Heart left ventricle (tissue), 13 donors: ENCODE measurements at regions not wholly inside any gene's neighbourhood (a gene's known extent, or its start where the extent isn't known, plus 50 kb on each side); places are given as distances from the start of the nearest gene placed in this dataset.

ENCODE experiments used
- CTCF ChIP-seq, 12 donors: fragments of 200-600 bp; sonication (generic) in 4 of 12; IDR thresholded peaks; one replicate each; pipeline versions ENCODE4 v1.5.0 to v1.8.0; 2018 to 2022; ENCODE audit warnings: antibody characterized with exemption in 12 of 12, mild to moderate bottlenecking in 5 of 12
- POLR2A ChIP-seq, 2 donors: fragments of 450-650 bp; IDR thresholded peaks; one replicate each; pipeline ENCODE4 v1.6.1; 2017; ENCODE audit warnings: antibody characterized with exemption in 2 of 2, mild to moderate bottlenecking in 2 of 2, moderate library complexity in 2 of 2
- donor health status: ischemic (EF 13 %, LVEDD 7.1; RV severe dilation, severe dysfunction).
- donor health status: DM: no; HTN: yes; CAD: no.
- donor health status: DM: no; HTN: no; CAD: no.
- donor health status: ischemic (EF 25% LVEDD 6.9; RV normal size, moderate dysfunction).
- donor health status: ischemic (EF 25% LVEDD 5.7; RV mildly dilated, moderate dysfunction).
- donor health status: ischemic (EF 35%, LVEDD 5.7; RV mildly dilated, moderate dysfunction).
- donor health status: nonischemic (EF 11% LVEDD 7.7; RV severe dilation, severe dysfunction).
- donor health status: DM: yes; HTN: yes; CAD: no.
- donor health status: PGD.
- donor health status: ischemic (EF 29% LVEDD 5.4; RV normal size, mild dysfunction).
- donor health status: nonischemic (EF 23%, LVEDD 6.1; RV moderate dilation, normal function).

DNA sequence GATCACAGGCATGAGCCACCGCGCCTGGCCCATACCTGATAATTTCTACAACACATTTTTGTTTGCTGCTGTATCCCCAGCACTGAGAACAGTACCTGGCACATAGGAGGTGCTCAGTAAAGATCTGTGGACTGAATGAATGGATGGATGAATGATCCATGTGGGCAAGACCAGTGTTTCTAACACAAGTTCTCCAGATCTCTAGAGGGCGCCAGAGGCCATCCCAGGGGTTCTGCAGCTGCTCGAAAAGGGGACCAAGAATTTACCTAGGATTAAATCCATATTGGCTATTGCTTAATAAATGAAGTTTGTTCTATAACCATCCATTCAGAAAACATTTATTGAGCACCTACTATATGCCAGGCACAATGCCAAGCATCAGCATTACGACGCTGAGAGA, 167.7 kb downstream of the ACTL8 start:
- TF ChIP-seq POLR2A (IDR thresholded peaks at IDR 0.05) (no peak), CTCF (IDR thresholded peaks at IDR 0.05) (peak; percentile 31 to 57 (median 45))
